ENCODE measurements at regions not wholly inside any gene's neighbourhood (a gene's known extent, or its start where the extent isn't known, plus 50 kb on each side); places are given as distances from the start of the nearest gene placed in this dataset.

DNA sequence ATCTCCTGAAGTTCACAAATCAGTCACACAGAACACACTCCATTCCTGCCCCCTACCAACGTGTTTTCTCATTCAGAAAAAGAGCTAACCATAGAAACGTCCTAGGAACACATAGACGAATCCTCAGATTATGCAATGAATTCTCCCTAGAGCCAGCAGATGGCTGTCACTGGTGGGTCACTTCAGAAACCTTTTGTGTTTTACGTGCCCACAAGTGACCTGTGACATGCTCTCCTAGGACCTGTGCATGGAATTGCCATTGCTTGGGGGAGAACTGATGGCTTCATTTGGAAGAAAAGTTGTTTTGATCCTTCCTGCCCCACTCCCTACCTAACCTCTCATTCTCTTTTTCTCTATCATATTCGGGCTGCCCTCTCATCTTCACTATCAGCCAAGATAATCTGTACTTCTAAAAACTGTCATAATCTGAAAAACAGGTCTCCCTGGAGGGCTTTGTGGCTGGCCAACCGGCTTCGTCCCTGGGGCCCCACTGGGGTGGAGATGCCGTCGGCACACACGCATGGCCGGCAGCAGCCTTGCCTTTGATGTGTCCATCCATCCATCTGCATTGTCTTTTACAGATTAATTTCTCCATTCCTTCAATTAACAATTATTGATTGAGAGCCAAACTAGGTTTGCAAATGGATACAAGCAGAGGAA is 144.1 kb upstream of the SERP2 start:
- H3K36me3 ChIP-seq (ENCODE audit: control insufficient read depth, insufficient read depth, low read length): no peaks in the 10 kb centered on the region
- H3K27me3 ChIP-seq (replicated peaks; ENCODE audit: control insufficient read depth, insufficient read depth, low read length): peaks cover 3% of the 10 kb centered on the region

DNA sequence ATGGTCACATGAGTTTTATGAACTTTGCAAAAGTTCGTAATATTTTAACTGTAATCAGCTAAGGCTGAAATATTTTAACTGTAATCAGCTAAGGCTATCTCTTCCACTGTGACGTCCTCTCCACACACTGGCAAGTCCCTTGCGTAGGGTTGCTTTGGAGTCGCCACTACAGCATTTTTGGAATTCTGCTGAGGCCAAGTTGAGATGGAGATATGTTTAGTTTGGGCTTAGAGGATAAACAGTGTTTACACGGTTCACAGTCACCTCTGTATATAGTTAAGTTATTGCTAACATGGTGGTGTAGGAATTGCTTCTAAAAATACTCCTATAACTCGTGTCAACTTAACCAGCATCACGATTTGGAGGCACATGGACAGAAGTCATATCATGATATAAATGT is 143.6 kb upstream of the SERP2 start:
- peaks cover 3% of the 10 kb centered on the region for H3K27me3 ChIP-seq (replicated peaks; ENCODE audit: control insufficient read depth, insufficient read depth, low read length)
- H3K36me3 ChIP-seq (ENCODE audit: control insufficient read depth, insufficient read depth, low read length): no peaks in the 10 kb centered on the region
- H3K4me3 ChIP-seq (replicated peaks; ENCODE audit: low read depth, low read length): no peak overlapping the region
- no peak for TF ChIP-seq CTCF (IDR thresholded peaks at IDR 0.05; ENCODE audit: insufficient read depth, low read length, poor library complexity, severe bottlenecking)
- no peak for DNase-seq (ENCODE audit: extremely low read depth, insufficient read length)

More for the DNA sequence above, 144.1 kb upstream of the SERP2 start:
- no peak for TF ChIP-seq CTCF (IDR thresholded peaks at IDR 0.05; ENCODE audit: insufficient read depth, low read length, poor library complexity, severe bottlenecking)
- no peak for DNase-seq (ENCODE audit: extremely low read depth, insufficient read length)
- H3K4me3 ChIP-seq (replicated peaks; ENCODE audit: low read depth, low read length): no peak overlapping the region

- peaks cover 3% of the 10 kb centered on the region for H3K27me3 ChIP-seq (replicated peaks; ENCODE audit: control insufficient read depth, insufficient read depth, low read length)
Observed at GRCh38 chr13:44230736-44231135, 142.9 kb upstream of the SERP2 start.

GRCh38 chr13:44231786-44232516 is 141.7 kb upstream of the SERP2 start:
- no peak for TF ChIP-seq CTCF (IDR thresholded peaks at IDR 0.05; ENCODE audit: insufficient read depth, low read length, poor library complexity, severe bottlenecking)
- DNase-seq (ENCODE audit: extremely low read depth, insufficient read length): no peak
- Histone ChIP-seq H3K27me3 (replicated peaks; ENCODE audit: control insufficient read depth, insufficient read depth, low read length) (peaks cover 3% of the 10 kb centered on the region), H3K36me3 (ENCODE audit: control insufficient read depth, insufficient read depth, low read length) (no peaks in the 10 kb centered on the region), H3K4me3 (replicated peaks; ENCODE audit: low read depth, low read length) (no peak overlapping the region)

More at GRCh38 chr13:44230736-44231135, 142.9 kb upstream of the SERP2 start:
- no peak for TF ChIP-seq CTCF (IDR thresholded peaks at IDR 0.05; ENCODE audit: insufficient read depth, low read length, poor library complexity, severe bottlenecking)
- no peak for DNase-seq (ENCODE audit: extremely low read depth, insufficient read length)
- no peaks in the 10 kb centered on the region for H3K36me3 ChIP-seq (ENCODE audit: control insufficient read depth, insufficient read depth, low read length)
- no peak overlapping the region for H3K4me3 ChIP-seq (replicated peaks; ENCODE audit: low read depth, low read length)

DNA sequence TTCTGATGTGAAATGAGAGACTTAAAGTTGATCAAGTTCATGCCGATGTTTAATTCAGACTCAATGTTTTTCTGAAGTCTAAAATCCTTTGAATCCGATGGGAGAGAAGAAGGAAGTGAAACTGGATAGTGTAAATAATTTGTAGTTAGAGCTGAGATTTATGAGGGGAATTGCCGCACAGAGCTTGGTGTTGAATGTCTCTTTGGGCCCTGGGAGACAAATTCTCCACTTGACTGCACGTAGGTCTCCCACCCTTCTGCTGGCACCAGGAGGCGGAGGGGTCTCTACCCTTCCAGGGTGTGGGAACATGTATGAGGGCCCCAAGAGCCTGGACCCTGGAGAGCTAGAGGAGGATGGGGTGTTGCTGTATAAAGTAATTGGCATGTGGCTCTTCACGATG is 140.8 kb upstream of the SERP2 start:
- TF ChIP-seq CTCF (IDR thresholded peaks at IDR 0.05; ENCODE audit: insufficient read depth, low read length, poor library complexity, severe bottlenecking): no peak
- Histone ChIP-seq H3K4me3 (replicated peaks; ENCODE audit: low read depth, low read length) (no peak overlapping the region), H3K27me3 (replicated peaks; ENCODE audit: control insufficient read depth, insufficient read depth, low read length) (peaks cover 3% of the 10 kb centered on the region), H3K36me3 (ENCODE audit: control insufficient read depth, insufficient read depth, low read length) (no peaks in the 10 kb centered on the region)
- no peak for DNase-seq (ENCODE audit: extremely low read depth, insufficient read length)

All from GM06990 (cell line).